ENCODE measurements at regions not wholly inside any gene's neighbourhood (a gene's known extent, or its start where the extent isn't known, plus 50 kb on each side); places are given as distances from the start of the nearest gene placed in this dataset.

GRCh38 chr7:153152801-153153422, 393.4 kb downstream of the ACTR3B start:
- DNase-seq (ENCODE audit: low read depth), result no peak
- H3K4me3 ChIP-seq (replicated peaks; ENCODE audit: low read depth, low read length), result no peak overlapping the region
- no peak for TF ChIP-seq CTCF (IDR thresholded peaks at IDR 0.05; ENCODE audit: low read length, missing control alignments)

GRCh38 chr7:153158149-153158548, 398.6 kb downstream of the ACTR3B start:
- no peak for TF ChIP-seq CTCF (IDR thresholded peaks at IDR 0.05; ENCODE audit: low read length, missing control alignments)
- no peak for DNase-seq (ENCODE audit: low read depth)
- H3K4me3 ChIP-seq (replicated peaks; ENCODE audit: low read depth, low read length), result no peak overlapping the region

- TF ChIP-seq CTCF (IDR thresholded peaks at IDR 0.05; ENCODE audit: low read length, missing control alignments), result no peak
- no peak overlapping the region for H3K4me3 ChIP-seq (replicated peaks; ENCODE audit: low read depth, low read length)
- DNase-seq (ENCODE audit: low read depth), result no peak
These were observed 410.7 kb downstream of the ACTR3B start for GRCh38 chr7:153170287-153170686.

- no peak for DNase-seq (ENCODE audit: low read depth)
- no peak for TF ChIP-seq CTCF (IDR thresholded peaks at IDR 0.05; ENCODE audit: low read length, missing control alignments)
- H3K4me3 ChIP-seq (replicated peaks; ENCODE audit: low read depth, low read length), result no peak overlapping the region
These were observed 426.4 kb downstream of the ACTR3B start for GRCh38 chr7:153185936-153186335.

GRCh38 chr7:153188161-153188560, 428.6 kb downstream of the ACTR3B start:
- DNase-seq (ENCODE audit: low read depth), result no peak
- TF ChIP-seq CTCF (IDR thresholded peaks at IDR 0.05; ENCODE audit: low read length, missing control alignments), result no peak
- no peak overlapping the region for H3K4me3 ChIP-seq (replicated peaks; ENCODE audit: low read depth, low read length)

GRCh38 chr7:153188630-153189029, 429.1 kb downstream of the ACTR3B start:
- H3K4me3 ChIP-seq (replicated peaks; ENCODE audit: low read depth, low read length), result no peak overlapping the region
- TF ChIP-seq CTCF (IDR thresholded peaks at IDR 0.05; ENCODE audit: low read length, missing control alignments), result no peak
- DNase-seq (ENCODE audit: low read depth), result no peak

- no peak for DNase-seq (ENCODE audit: low read depth)
- TF ChIP-seq CTCF (IDR thresholded peaks at IDR 0.05; ENCODE audit: low read length, missing control alignments), result no peak
- no peak overlapping the region for H3K4me3 ChIP-seq (replicated peaks; ENCODE audit: low read depth, low read length)
These were observed 430.9 kb downstream of the ACTR3B start for GRCh38 chr7:153190452-153190851.

All from fibroblast of pulmonary artery (primary cell).